Activated CD8-positive, alpha-beta memory T cell treated with anti-CD3 and anti-CD28 coated beads for 36 hours (primary cell): ENCODE measurements at regions not wholly inside any gene's neighbourhood (a gene's known extent, or its start where the extent isn't known, plus 50 kb on each side); places are given as distances from the start of the nearest gene placed in this dataset.
"Not testable (repeated sequence)": the region's sequence is repeated elsewhere in the genome, so short reads cannot be mapped to it uniquely, and the experiment has no call there.

ENCODE experiments used
- CTCF ChIA-PET: fragments of 350-600 bp; sonication (Branson Sonifier 250); formaldehyde crosslinking; loops from one replicate; lab custom pipeline; 2021; ENCODE audit warnings: antibody characterized with exemption; lab: Charles Lee
- POLR2A ChIA-PET: fragments of 350-600 bp; sonication (Branson Sonifier 250); formaldehyde crosslinking; loops from one replicate; lab custom pipeline; 2021; ENCODE audit warnings: antibody characterized with exemption; lab: Charles Lee

- POLR2A ChIA-PET = no interaction called here
- CTCF ChIA-PET = no interaction called here
Measured at GRCh38 chr4:30116401-30116800, 603.8 kb upstream of the PCDH7 start.

- POLR2A ChIA-PET = no interaction called here
- CTCF ChIA-PET = no interaction called here
Measured at GRCh38 chr4:30117433-30117832, 602.7 kb upstream of the PCDH7 start.

GRCh38 chr4:30122711-30123110 lies 597.5 kb upstream of the PCDH7 start:
- ChIA-PET POLR2A (no interaction called here), CTCF (no interaction called here)

- CTCF ChIA-PET, POLR2A ChIA-PET: not testable (repeated sequence)
Measured at GRCh38 chr4:30124621-30125020, 595.5 kb upstream of the PCDH7 start.

- ChIA-PET CTCF (no interaction called here), POLR2A (no interaction called here)
Measured at GRCh38 chr4:30125868-30126267, 594.3 kb upstream of the PCDH7 start.

GRCh38 chr4:30126351-30126750 lies 593.8 kb upstream of the PCDH7 start:
- ChIA-PET CTCF (no interaction called here), POLR2A (no interaction called here)

- POLR2A ChIA-PET, CTCF ChIA-PET: not testable (repeated sequence)
Measured at GRCh38 chr4:30148828-30149227, 571.3 kb upstream of the PCDH7 start.

- POLR2A ChIA-PET = not testable (repeated sequence)
Measured at GRCh38 chr4:30149539-30149938, 570.6 kb upstream of the PCDH7 start.

GRCh38 chr4:30153427-30153826 lies 566.7 kb upstream of the PCDH7 start:
- ChIA-PET CTCF (no interaction called here), POLR2A (no interaction called here)

More at GRCh38 chr4:30149539-30149938, 570.6 kb upstream of the PCDH7 start:
- CTCF ChIA-PET = not testable (repeated sequence)

GRCh38 chr4:30160140-30160539 lies 560.0 kb upstream of the PCDH7 start:
- CTCF ChIA-PET = no interaction called here
- POLR2A ChIA-PET = no interaction called here

GRCh38 chr4:30172416-30172815 lies 547.8 kb upstream of the PCDH7 start:
- ChIA-PET POLR2A (no interaction called here), CTCF (no interaction called here)

- POLR2A ChIA-PET = no interaction called here
- CTCF ChIA-PET = no interaction called here
Measured at GRCh38 chr4:30181512-30181911, 538.7 kb upstream of the PCDH7 start.

- ChIA-PET POLR2A (no interaction called here), CTCF (no interaction called here)
Measured at GRCh38 chr4:30181918-30182317, 538.3 kb upstream of the PCDH7 start.

- ChIA-PET POLR2A (no interaction called here), CTCF (no interaction called here)
Measured at GRCh38 chr4:30182786-30183185, 537.4 kb upstream of the PCDH7 start.

GRCh38 chr4:30191902-30192301 lies 528.3 kb upstream of the PCDH7 start:
- ChIA-PET CTCF (no interaction called here), POLR2A (no interaction called here)

GRCh38 chr4:30207389-30207788 lies 512.8 kb upstream of the PCDH7 start:
- CTCF ChIA-PET = no interaction called here
- POLR2A ChIA-PET = no interaction called here

GRCh38 chr4:30208731-30209435 lies 511.3 kb upstream of the PCDH7 start:
- CTCF ChIA-PET = no interaction called here
- POLR2A ChIA-PET = no interaction called here

- POLR2A ChIA-PET, CTCF ChIA-PET: not testable (repeated sequence)
Measured at GRCh38 chr4:30215973-30216372, 504.2 kb upstream of the PCDH7 start.

GRCh38 chr4:30245140-30245539 lies 475.0 kb upstream of the PCDH7 start:
- POLR2A ChIA-PET = no interaction called here

GRCh38 chr4:30256116-30256832 lies 463.9 kb upstream of the PCDH7 start:
- POLR2A ChIA-PET = no interaction called here
- CTCF ChIA-PET = no interaction called here

More at GRCh38 chr4:30245140-30245539, 475.0 kb upstream of the PCDH7 start:
- CTCF ChIA-PET = no interaction called here

GRCh38 chr4:30258949-30259348 lies 461.2 kb upstream of the PCDH7 start:
- POLR2A ChIA-PET = no interaction called here
- CTCF ChIA-PET = no interaction called here
